ENCODE measurements at regions not wholly inside any gene's neighbourhood (a gene's known extent, or its start where the extent isn't known, plus 50 kb on each side); places are given as distances from the start of the nearest gene placed in this dataset.

DNA sequence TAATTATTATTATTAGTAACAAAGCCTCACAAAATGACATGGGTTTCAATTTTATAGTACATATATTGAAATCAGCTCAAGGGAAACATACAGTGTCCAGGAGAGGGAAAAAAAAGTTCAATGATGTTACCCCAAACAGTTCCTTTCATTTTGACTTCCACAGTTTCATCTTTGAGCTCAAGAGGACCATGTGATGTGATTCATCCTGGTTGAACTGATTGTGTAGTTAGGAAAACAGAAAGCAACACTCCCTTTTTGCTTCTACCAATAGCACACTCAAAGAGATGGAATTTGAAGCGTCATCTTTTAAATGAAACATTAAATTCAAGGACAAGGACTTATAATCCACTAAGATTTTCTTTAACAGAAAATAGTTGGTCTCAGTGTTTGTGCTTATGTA is 461.0 kb downstream of the FOXG1 start:
- no peak for TF ChIP-seq BHLHE40 (IDR thresholded peaks at IDR 0.05; ENCODE audit: low read depth, low read length)
- TF ChIP-seq ZC3H11A (IDR thresholded peaks at IDR 0.05) = no peak
- no peak for TF ChIP-seq ZSCAN20 (CRISPR knock-in tag; IDR thresholded peaks at IDR 0.05)
- TF ChIP-seq, protein P1, sequence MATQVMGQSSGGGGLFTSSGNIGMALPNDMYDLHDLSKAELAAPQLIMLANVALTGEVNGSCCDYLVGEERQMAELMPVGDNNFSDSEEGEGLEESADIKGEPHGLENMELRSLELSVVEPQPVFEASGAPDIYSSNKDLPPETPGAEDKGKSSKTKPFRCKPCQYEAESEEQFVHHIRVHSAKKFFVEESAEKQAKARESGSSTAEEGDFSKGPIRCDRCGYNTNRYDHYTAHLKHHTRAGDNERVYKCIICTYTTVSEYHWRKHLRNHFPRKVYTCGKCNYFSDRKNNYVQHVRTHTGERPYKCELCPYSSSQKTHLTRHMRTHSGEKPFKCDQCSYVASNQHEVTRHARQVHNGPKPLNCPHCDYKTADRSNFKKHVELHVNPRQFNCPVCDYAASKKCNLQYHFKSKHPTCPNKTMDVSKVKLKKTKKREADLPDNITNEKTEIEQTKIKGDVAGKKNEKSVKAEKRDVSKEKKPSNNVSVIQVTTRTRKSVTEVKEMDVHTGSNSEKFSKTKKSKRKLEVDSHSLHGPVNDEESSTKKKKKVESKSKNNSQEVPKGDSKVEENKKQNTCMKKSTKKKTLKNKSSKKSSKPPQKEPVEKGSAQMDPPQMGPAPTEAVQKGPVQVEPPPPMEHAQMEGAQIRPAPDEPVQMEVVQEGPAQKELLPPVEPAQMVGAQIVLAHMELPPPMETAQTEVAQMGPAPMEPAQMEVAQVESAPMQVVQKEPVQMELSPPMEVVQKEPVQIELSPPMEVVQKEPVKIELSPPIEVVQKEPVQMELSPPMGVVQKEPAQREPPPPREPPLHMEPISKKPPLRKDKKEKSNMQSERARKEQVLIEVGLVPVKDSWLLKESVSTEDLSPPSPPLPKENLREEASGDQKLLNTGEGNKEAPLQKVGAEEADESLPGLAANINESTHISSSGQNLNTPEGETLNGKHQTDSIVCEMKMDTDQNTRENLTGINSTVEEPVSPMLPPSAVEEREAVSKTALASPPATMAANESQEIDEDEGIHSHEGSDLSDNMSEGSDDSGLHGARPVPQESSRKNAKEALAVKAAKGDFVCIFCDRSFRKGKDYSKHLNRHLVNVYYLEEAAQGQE (IDR thresholded peaks at IDR 0.05) = no peak
- TF ChIP-seq, protein P2, sequence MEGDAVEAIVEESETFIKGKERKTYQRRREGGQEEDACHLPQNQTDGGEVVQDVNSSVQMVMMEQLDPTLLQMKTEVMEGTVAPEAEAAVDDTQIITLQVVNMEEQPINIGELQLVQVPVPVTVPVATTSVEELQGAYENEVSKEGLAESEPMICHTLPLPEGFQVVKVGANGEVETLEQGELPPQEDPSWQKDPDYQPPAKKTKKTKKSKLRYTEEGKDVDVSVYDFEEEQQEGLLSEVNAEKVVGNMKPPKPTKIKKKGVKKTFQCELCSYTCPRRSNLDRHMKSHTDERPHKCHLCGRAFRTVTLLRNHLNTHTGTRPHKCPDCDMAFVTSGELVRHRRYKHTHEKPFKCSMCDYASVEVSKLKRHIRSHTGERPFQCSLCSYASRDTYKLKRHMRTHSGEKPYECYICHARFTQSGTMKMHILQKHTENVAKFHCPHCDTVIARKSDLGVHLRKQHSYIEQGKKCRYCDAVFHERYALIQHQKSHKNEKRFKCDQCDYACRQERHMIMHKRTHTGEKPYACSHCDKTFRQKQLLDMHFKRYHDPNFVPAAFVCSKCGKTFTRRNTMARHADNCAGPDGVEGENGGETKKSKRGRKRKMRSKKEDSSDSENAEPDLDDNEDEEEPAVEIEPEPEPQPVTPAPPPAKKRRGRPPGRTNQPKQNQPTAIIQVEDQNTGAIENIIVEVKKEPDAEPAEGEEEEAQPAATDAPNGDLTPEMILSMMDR (IDR thresholded peaks at IDR 0.05) = no peak
- TF ChIP-seq, protein P3, sequence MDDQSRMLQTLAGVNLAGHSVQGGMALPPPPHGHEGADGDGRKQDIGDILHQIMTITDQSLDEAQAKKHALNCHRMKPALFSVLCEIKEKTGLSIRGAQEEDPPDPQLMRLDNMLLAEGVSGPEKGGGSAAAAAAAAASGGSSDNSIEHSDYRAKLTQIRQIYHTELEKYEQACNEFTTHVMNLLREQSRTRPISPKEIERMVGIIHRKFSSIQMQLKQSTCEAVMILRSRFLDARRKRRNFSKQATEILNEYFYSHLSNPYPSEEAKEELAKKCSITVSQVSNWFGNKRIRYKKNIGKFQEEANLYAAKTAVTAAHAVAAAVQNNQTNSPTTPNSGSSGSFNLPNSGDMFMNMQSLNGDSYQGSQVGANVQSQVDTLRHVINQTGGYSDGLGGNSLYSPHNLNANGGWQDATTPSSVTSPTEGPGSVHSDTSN (IDR thresholded peaks at IDR 0.05) = no peak
- TF ChIP-seq CHD2 (IDR thresholded peaks at IDR 0.05; ENCODE audit: low read length, partially characterized antibody) = no peak
- no peak for TF ChIP-seq KDM1A (IDR thresholded peaks at IDR 0.05; ENCODE audit: low read depth)
- no peak for TF ChIP-seq EP300 (IDR thresholded peaks at IDR 0.05)
- no peak for TF ChIP-seq MAFK (IDR thresholded peaks at IDR 0.05; ENCODE audit: partially characterized antibody)
- TF ChIP-seq POLR2A (IDR thresholded peaks at IDR 0.05; ENCODE audit: low read length) = no peak

Data from A549 (cell line).